ENCODE measurements at regions not wholly inside any gene's neighbourhood (a gene's known extent, or its start where the extent isn't known, plus 50 kb on each side); places are given as distances from the start of the nearest gene placed in this dataset.

DNA sequence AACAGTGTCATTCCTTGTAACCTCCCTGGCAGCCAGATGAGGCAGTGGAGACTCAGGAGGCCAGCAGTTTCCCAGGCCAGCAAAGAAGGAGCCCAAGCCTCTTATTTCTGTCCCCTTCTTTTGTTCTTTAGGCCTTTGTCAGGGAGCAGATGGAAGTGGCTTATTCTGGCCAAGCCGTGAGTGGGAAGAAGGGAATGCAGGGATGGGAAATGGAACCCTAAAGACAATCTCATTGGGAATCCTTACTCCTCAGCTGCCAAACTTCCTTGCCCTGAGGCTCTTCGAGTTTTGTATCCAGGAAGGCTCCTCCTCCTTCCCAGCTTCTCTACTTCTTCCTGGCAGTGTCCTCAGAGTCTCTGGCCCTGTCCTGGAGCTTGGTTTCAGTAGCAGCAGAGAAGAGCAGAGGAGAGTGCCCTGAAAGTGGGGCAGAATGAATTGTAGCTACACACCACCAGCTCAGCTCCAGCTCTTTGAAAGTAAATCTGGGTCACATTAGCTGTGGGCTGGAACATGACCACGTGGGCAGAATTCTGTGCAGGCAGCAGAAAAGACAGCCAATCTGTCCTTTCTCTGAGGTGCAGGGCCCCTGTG is 63.9 kb downstream of the NDUFS5 start:
- TF ChIP-seq, protein P1, sequence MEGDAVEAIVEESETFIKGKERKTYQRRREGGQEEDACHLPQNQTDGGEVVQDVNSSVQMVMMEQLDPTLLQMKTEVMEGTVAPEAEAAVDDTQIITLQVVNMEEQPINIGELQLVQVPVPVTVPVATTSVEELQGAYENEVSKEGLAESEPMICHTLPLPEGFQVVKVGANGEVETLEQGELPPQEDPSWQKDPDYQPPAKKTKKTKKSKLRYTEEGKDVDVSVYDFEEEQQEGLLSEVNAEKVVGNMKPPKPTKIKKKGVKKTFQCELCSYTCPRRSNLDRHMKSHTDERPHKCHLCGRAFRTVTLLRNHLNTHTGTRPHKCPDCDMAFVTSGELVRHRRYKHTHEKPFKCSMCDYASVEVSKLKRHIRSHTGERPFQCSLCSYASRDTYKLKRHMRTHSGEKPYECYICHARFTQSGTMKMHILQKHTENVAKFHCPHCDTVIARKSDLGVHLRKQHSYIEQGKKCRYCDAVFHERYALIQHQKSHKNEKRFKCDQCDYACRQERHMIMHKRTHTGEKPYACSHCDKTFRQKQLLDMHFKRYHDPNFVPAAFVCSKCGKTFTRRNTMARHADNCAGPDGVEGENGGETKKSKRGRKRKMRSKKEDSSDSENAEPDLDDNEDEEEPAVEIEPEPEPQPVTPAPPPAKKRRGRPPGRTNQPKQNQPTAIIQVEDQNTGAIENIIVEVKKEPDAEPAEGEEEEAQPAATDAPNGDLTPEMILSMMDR (IDR thresholded peaks at IDR 0.05) = no peak
- peak; percentile 38 for DNase-seq
- Mint-ChIP-seq H3K9me3 (no peaks in the 10 kb centered on the region), H3K27me3 (ENCODE audit: insufficient read depth) (peaks cover 2% of the 10 kb centered on the region), H3K4me1 (ENCODE audit: low read depth) (peaks cover 63% of the 10 kb centered on the region), H3K4me3 (peak overlapping the region; percentile 33; the same call in 1 of the 2 replicates), H3K27ac (peak overlapping the region; percentile 77), H3K36me3 (ENCODE audit: low read depth) (no peaks in the 10 kb centered on the region)

DNA sequence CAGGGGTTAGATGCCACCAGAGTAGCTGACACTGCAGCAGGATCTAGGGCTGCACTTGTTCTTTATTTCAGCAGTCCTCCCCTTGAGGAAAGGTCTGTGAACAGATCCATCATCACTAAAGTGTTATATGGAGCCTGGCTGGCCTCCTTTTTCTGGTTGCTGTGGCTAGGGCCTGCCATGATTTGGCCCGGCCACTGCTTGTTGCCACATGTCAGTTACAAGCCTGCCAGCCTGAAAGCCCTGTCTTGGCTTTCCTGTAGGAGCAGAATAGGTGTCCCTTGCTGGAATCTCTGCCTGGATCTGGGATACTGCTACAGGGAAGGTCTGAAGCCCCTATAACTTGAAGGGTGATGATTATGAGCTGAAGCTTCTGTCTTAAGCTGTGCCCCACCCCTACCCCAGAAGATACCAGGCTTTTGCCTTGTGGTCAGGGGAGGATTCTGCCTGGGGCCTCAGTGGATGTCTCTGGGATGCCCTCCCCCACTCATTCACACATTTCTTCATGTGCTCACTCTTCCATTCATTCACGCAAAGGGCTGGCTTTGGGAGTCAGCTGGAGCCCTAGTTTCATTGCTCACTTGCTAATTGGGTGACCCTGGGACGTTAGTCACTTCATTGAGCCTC is 64.7 kb downstream of the NDUFS5 start:
- Mint-ChIP-seq H3K27me3 (ENCODE audit: insufficient read depth) (peaks cover 2% of the 10 kb centered on the region; the same call in 1 of the 2 replicates), H3K4me3 (no peak overlapping the region), H3K4me1 (ENCODE audit: low read depth) (peaks cover 61% of the 10 kb centered on the region), H3K36me3 (ENCODE audit: low read depth) (no peaks in the 10 kb centered on the region), H3K9me3 (no peaks in the 10 kb centered on the region), H3K27ac (0 out of 2 replicates have a peak overlapping the region, but pooled peaks have one; percentile 77)
- no peak for DNase-seq
- TF ChIP-seq, protein P1 (IDR thresholded peaks at IDR 0.05) = no peak

DNA sequence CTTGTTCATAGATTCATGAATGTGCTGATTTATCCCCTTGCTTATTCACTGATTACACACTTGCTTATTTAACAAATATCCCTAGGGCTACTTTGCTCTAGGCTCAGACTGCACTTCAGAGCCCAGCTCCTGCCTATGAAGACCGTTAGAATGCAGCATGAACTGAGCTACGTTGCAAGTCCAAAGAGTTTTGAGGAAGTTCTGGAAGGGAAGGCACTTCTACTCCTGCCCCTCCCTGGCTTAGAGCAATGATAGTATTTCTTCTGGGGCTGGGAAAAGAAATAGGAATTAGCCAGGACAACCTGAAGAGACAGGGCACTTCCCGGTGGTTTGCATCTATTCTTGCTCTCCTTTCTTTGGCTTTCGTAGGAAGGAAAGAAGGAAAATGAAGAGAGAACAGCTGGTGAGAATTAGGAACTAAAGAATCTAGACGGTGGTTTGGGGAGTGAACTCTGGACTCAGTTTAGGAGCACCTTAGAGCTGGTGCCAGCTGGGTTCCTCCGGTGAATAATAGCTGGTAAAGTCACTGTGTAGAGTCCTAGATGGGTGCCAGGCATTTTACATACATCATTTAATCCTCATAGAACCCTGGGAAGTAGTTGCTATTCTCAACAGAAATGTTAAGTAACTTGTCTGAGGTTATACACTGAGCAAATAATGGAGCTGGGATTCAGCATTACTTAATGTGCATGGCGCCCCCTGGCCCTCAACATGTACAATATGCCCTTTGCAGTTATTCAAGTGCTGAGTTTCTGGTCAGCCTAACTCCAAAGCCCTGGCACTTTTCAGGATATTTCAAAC is 65.9 kb downstream of the NDUFS5 start:
- TF ChIP-seq, protein P1 (IDR thresholded peaks at IDR 0.05) = peak; percentile 86
- DNase-seq = peak; percentile 74

DNA sequence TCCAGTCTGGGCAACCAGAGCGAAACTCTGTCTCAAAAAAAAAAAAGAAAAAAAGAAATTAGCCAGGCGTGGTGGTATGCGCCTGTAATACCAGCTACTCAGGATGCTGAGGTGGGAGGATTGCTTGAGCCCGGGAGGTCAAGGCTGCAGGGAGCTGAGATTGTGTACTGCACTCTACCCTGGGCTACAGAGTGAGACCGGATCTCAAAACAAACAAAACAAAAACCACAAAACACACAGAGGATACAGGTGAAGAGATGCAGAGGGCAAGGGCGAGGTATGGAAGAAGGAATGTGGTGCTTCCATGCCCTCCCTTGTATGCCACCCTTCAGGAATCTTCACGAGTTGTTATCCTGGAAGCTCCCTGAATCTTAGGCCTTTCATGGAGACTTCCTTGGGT is 68.5 kb downstream of the NDUFS5 start:
- no peak overlapping the region for H3K4me3 Mint-ChIP-seq
- H3K36me3 Mint-ChIP-seq (ENCODE audit: low read depth) = no peaks in the 10 kb centered on the region
- H3K27me3 Mint-ChIP-seq (ENCODE audit: insufficient read depth) = 0 out of 2 replicates have a peak, but pooled peaks cover 2% of the 10 kb centered on the region
- no peak for DNase-seq
- TF ChIP-seq, protein P1 (IDR thresholded peaks at IDR 0.05) = no peak
- peaks cover 41% of the 10 kb centered on the region for H3K4me1 Mint-ChIP-seq (ENCODE audit: low read depth)
- no peaks in the 10 kb centered on the region for H3K9me3 Mint-ChIP-seq
- no peak overlapping the region for H3K27ac Mint-ChIP-seq

More for the DNA sequence above, 65.9 kb downstream of the NDUFS5 start:
- no peak overlapping the region for H3K27ac Mint-ChIP-seq
- no peak overlapping the region for H3K4me3 Mint-ChIP-seq
- H3K4me1 Mint-ChIP-seq (ENCODE audit: low read depth) = peaks cover 49% of the 10 kb centered on the region
- peaks cover 2% of the 10 kb centered on the region; the same call in 1 of the 2 replicates for H3K27me3 Mint-ChIP-seq (ENCODE audit: insufficient read depth)
- H3K9me3 Mint-ChIP-seq = no peaks in the 10 kb centered on the region
- no peaks in the 10 kb centered on the region for H3K36me3 Mint-ChIP-seq (ENCODE audit: low read depth)

DNA sequence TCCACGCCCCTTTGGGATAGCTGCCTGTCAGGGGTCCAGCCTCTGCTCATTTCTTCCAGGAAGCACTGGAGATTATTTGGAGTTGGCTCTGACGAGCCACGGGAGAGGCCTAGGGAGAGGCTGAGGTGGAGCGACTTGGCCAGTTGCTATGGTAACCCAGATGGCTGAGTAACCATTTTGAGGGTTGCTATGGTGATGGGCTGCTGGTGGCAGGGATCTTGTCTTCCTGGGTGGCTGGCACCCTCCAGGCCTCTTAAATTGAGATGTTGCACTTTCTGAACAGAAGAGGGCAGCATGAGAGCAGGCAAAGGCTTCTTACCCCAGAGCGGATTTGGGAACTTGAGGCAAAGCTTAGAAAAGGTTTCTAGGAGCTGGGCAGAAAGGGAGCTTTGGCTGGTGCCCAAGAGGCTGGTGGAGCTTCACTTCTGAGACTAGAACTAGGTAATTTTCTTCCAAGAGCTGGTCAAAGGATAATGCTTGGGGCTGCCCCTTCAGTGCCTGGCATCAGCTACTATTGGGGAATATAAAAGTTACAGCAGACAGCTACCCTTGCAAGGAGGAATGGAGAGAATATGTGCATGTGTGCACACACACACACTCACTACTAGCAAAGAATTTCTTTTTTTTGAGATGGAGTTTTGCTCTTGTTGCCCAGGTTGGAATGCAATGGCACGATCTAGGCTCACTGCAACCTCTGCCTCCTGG is 72.5 kb downstream of the NDUFS5 start:
- Mint-ChIP-seq H3K27me3 (ENCODE audit: insufficient read depth) (no peaks in the 10 kb centered on the region), H3K27ac (peak overlapping the region; percentile 91), H3K9me3 (no peaks in the 10 kb centered on the region), H3K4me3 (no peak overlapping the region), H3K36me3 (ENCODE audit: low read depth) (no peaks in the 10 kb centered on the region), H3K4me1 (ENCODE audit: low read depth) (peaks cover 33% of the 10 kb centered on the region)
- TF ChIP-seq, protein P1 (IDR thresholded peaks at IDR 0.05) = peak; percentile 89
- peak; percentile 99 for DNase-seq

All from HFFc6 (cell line).